ENCODE measurements at regions not wholly inside any gene's neighbourhood (a gene's known extent, or its start where the extent isn't known, plus 50 kb on each side); places are given as distances from the start of the nearest gene placed in this dataset.

DNA sequence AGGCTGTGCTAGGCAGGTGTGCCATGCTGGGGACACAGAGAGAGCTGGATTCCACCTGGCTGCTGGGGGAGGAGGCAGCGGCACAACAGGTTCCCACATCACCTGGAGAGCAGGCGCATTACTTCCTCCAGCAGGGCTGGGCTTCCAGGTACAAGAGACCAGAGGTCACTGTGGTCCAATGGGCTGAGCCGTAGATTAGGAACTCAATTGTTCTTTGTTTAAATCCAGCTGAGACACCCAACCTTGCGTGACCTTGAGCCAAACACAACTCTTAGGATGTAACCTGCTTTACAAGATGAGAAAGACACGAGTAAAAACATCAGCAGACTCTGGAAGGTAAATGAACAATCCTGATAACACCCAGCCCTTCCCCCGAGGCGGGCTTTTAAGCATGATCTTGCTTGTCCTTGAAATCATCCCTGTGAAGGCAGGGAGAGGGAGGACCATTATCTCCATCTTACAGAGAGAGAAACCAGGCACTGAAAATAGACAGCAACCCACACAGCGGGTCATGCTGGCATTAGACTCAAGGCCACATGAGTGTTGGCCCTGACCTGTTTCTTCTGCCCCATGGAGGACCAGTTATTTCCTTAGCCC, 216.5 kb upstream of the RREB1 start:
- DNase-seq (ENCODE audit: low spot score), result no peak

DNA sequence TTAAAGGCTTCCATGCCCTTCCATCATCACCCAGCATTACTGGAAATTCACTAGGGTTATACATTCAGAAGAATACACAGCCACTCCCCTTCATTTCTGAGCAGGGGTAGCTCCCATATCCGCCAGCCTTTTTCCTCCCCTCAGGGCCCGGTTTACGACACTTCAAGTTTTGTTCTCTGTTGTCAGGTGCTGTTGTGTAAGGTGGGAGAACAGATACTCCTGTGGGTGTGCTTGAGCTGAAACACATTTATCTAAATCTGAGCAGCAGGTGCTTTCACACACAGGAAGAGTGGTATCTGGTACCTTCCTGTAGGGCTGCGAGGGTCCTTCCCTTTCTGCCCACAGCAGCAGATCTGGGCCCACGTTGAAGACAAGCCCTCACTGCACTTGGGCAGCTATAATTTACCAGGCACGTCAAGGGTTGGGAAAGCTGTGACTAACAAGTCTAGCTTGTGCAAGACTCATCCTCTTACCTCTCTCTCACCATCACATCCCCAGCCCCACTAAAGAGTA, 215.8 kb upstream of the RREB1 start:
- DNase-seq (ENCODE audit: low spot score), result no peak

DNA sequence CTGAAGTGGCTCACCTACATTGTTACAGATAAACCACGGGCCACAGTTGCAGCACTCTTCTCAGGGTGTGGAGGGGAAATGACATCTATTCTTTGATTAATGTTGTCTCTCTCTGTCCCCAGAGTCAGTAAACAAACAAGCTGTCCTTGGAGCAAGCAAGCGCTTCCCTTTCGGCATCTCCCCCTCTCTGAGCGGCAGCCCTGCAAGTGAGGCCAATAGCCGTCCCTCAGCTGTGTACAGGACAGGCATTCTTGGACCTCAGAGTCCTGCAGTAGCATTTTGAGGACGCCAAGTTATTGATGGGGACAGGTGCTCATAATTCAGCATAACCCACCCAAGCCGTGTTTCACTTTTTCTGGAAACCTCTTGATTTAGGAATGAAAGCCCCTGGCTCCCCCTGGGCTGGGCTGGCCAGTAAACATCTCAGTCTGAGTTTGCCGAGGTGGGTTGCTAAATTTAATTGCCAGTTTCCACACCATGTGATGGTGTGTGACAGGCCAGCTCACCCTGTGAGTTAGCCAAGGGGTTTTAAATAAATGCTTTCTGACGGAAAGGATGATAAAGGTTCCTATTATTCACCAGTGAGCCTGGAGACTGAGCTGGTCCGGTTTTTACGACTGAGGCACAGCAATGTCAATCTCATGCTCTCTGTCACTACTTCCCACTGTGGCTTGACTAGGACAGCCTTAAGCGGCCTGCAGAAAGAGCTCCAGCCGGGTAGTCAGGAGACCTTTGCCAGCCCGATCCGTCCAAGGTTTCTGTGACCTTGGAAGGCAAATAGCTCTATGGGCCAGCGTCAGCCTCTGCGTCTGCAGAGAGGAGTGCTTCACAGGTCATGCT, 214.8 kb upstream of the RREB1 start:
- DNase-seq (ENCODE audit: low spot score), result no peak

DNA sequence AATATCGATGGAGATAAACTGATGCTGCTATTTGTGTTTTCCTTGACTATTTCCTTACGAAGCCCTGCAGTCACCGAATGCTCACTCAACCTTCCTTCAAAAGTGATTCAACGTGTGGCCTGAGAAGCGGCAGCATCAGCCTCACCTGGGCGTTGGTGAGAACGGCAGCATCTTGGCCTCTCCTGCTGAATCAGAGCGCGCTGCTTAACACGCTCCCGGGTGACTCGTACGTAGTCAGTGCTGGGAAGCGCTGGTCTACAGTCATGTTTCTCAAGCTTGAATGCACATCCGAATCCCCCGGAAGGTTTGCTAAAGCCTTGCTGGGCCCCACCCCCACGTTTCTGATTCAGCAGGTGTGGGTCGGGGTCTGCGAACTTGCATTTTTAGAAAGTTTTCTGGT, 214.1 kb upstream of the RREB1 start:
- DNase-seq (ENCODE audit: low spot score), result no peak

DNA sequence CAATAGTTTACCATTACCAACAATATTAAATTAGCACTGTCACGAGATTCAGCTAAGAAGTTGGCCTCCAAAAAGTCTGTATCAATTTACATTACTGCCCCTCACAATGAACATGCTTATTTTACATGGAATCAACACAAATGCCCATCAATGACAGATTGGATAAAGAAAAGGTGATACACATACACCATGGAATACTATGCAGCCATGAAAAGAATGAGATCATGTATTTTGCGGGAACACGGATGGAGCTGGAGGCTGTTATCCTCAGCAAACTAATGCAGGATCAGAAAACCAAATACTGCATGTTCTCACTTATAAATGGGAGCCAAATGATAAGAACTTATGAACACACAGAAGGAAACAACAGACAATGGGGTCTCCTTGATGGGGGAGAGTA, 211.8 kb upstream of the RREB1 start:
- no peak for DNase-seq (ENCODE audit: low spot score)

DNA sequence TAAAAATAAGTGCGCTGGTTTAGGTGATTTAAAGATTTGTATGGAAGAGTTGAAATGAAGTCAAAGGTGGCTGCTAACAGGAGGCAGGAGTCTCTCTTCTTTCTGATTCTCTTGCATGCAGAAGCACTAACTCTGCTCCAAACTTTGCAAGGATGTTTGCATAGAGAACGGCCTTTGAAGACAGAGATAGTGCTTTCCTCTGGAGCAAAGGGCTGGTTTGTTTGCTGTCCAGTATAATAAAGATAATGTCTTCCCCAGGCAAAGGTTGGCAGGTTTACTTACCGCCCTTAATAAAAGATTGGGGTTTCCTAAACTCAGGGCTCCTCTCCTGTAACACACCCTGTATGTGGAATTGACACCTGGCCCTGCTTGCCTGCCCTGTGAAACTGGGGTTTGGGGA, 210.6 kb upstream of the RREB1 start:
- no peak for DNase-seq (ENCODE audit: low spot score)

DNA sequence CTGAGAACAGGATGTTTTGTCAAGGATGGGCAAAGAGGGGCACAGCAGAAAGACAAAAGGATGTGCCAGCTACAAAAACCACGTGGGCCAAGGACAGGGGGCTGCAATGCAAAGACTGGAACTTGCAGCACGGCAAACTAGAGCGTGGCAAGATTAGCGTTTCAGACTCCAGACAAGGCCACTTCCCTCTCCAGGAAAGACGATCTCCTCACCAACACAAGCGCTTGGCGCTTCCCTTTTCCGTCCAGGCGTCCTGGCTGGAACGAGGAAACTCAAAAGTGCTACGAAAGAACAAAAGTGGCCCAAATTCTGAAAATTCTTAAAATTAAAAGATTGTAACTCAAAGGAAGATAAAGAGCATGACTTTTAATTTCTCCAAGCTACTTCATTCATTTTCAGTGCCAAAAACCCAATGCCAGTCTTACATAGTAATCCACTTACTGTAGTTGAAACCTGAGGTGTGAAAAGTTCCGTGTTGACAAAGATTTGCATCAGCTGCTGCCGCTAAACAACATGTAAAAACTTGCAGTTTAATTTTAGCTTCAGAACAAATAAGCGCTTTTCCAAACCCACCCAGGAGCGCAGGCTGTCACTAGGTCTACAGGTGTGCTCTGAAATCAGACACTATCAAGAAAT, 207.1 kb upstream of the RREB1 start:
- no peak for DNase-seq (ENCODE audit: low spot score)

DNA sequence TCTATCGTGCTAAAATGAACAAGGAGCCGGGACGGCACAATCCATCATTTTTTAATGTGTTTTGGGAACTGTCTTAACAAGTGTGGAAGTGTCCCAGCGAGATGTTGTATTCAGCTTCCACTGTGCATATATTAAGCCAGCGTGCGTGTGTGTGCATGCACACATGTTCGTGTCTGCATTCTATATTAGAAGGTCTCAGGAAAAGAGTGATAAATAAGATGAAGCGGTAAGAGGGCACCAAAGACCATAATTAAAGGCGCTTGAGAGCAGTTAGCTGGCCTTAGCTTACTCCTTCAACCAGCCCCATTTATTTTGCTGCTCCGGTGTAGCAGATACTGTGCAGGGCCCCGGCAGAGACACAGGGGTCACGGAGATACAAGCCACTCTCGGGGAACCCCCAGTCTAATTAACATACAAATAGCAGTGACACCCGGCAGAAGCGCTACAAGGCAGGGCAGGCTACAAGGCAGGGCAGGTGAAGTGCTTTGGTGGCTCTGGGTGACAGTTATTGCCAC, 206.5 kb upstream of the RREB1 start:
- DNase-seq (ENCODE audit: low spot score), result no peak

DNA sequence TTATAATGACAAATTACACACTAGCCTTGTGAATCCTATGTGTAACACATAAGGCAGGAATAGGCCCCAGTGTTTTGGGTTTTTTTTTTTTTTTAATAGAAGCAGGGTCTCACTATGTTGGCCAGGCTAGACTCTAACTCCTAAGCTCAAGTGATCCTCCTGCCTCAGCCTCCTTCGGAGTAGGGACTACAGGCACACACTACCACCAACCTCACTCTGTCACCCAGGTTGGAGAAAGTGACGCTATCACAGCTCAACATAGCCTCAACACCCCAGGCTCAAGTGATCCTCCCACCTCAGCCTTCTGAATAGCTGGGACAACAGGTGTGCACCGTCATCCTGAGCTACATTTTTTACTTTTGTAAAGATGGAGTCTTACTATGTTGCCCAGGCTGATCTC, 205.8 kb upstream of the RREB1 start:
- no peak for DNase-seq (ENCODE audit: low spot score)

DNA sequence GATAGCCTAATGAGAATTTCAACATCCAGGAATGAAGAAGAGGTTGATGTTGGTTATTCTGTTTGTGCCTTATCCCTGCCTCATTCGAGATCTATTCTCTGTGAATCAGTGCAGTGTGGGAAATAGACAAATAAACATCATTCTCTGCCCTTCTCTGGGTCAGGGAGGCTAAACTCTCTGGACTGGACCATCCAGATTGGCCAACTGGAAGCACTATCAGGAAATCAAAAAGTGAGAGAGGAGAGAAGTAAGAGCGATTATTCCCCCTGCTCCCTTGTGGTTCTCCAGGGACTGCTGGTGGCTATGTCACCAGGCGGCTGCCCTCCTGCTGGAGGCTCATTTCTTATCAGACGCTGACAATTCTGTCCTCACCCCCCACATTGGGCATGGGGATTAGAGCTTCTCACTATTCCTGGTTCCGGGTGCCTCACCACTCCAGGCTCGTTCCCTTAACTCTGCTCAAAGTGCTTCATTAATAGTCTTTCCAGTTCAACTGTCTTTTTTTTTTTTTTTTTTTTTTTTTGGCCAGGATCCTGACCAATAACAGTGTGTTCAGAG, 201.7 kb upstream of the RREB1 start:
- DNase-seq (ENCODE audit: low spot score), result no peak

DNA sequence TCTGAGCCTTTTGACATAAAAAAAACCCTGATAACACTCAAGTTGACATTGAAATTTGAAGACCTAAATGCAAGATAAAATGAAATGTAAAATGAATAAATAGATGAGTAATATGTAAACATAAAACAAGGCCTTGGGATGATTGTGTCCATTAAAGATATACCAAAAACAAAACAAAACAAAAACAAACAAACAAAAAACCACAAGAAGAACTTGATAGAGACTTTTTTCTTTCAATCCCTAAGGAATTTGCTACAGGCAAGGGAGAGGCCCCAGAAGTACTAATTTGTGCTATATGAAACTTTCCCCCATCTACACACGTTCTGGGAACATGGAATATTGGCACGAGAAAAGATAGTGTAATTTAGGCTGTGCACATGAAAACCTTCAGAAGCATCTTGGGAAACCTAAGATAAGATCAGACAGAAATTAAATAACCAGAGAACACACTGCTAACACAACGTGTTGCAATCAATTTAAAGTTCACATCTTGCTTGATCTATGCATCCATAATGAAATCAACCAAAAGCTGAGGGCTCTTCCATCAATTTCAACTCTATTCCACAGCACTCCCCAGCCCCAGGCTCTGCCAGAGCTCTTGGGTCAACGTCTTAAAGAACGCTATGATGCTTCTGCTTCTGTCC, 201.1 kb upstream of the RREB1 start:
- DNase-seq (ENCODE audit: low spot score), result no peak

DNA sequence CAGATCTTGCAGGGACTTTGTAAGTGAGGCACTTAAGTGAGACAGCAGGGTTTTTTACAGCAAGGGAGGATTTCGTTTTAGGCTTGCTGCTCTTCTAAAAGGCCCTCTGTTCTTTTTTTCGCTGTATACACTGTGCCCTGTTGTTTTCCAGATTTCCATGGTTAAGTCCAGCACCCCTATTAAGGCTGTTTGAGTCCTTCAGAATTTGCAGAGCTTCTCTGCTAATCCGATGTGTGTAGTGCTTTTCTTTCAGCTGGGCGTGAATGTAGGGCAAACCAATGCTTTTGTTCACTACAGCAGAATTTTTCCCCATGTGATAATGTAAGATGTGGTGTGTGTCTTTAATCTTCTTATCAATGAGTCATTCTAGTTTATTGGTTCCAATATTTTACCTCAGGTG, 200.5 kb upstream of the RREB1 start:
- no peak for DNase-seq (ENCODE audit: low spot score)

DNA sequence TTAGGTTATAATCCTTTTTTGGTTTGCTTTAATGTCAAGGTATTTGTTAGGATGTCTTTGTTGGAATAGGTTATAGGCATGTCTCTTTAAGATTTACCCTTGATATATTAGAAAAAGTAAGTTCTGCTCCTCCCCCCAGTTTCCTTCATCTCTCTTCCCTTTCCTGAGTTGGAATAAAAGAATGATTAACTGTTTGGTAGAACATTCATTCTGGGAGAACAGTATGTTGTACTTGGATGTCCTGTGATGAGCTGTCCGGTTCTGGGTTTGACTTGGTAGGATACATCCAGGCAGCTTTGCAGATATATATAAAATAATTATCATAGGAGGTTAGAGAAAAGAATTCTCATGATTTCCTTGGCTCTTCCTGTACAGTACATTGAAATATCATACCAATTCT, 199.6 kb upstream of the RREB1 start:
- no peak for DNase-seq (ENCODE audit: low spot score)

DNA sequence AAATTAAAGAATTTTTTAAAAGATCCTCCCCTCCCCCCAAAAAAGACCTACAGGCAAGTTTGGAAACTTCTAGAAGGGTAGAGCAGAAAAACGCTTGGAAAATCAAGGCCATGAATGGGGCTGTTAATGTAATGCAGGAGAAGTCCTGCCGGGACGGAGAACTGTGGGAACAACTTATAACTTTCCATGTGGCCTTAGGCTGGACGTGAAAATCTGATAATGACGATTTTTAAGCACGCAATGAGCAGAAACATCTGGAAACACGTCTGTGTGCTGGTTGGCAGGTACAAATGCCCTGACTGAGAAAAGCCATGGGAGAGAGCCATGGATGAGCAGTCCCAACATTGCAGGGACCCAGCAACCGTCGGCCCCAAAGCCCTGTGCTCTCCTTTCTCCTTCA, 198.7 kb upstream of the RREB1 start:
- DNase-seq (ENCODE audit: low spot score), result no peak

DNA sequence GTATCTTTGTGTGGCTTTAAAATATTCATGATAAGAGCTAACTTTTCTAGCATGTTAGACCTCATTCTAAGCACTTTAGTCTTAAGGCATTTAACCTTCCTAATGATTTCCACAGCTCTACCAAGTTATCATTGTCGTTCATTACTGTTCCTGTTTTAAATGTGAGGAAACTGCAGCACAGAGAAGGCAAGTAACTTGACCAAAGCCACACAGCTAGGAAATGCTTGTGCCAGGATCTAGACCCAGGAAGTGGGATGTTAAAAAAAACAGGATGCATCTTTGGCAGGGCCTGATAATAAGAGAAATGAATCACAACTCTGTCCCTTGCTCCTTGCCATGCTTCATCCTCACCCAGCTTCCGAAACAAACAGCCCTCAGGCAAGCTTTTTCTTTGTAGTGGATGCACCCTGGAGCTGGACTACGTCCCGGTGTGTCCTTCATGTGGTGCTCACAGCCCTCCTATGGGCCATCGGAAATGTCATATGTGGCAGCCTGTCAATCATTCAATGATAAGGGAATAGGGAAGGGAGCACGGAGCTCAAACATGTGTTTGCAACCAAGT, 196.9 kb upstream of the RREB1 start:
- DNase-seq (ENCODE audit: low spot score), result no peak

DNA sequence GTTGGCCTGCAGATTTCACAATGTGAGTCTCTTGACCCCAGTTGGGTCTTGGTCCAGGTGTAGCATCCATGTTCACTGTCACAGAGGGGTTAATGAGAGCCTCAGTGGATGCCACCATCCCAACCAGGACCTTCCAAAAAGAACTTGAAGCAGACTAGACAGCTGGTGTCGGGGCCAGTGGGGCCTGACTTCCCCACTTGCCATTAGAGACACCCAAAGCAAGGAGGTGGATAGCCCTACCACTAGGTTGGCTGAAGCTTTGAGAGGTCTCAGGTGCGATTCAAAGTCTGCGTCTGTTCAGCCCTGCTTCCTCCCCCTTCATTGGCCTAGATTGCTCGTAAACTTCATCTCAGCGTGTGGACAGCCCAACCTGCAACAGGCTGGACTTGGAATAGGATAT, 196.4 kb upstream of the RREB1 start:
- DNase-seq (ENCODE audit: low spot score), result no peak

DNA sequence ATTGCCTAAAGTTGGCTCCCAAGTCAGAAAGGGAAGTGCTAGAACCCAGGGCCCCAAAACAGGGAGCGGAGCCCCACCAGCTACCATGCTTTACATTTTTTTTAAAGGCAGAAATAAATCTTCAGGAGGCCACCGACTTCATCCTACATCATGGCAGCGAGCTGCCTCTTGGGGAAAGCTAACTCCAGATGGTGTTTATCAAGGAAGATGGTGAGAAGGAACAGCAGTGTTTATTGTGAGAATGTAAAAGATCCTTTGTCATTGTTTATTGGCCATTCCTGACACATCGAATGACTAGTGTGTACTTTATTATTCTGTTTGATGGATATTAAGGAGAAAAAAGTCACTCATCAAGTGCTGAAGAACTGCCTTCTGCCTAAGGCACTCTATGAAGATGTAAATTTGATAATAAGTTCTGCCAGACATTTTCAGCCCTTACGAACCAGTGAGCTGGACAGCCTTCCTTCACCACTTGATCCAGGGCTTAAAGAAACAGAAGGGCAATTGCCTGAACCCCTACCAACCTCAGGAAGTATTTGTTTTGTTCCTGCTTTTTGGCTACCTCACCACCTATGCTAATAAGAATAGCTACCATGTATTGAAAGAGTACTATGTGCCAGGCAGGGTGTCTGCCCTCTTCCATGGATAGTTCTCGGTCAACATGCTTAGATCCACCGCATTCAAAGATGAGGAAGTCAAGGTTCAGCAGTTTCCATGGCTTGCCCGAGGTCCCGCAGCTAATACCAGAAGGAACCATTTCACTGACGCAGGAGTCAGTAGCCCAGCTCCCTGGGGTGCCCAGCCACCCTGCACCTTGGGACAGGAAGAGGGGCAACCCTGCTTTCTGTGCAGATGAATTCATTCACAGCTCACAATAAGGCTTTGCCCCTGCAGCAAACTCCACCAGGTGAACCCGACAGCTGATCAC, 194.7 kb upstream of the RREB1 start:
- no peak for DNase-seq (ENCODE audit: low spot score)

DNA sequence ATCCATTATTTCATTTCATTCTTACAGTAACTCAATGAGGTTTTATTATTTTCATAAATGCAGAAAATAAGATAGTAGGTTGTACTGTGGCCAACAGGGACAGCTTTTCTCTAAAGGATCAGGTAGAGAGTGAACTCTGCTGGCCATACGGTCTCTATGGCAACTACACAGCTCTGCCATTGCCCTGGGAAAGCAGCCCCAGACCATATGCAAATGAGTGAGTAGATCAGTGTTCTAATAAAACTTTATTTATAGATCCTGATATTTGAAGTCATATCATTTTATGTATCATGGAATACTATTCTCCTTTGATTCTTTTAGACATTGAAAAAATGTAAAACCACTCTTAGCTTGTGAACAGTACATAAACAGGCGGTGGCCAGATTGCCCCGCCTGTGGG, 192.5 kb upstream of the RREB1 start:
- DNase-seq (ENCODE audit: low spot score), result no peak

DNA sequence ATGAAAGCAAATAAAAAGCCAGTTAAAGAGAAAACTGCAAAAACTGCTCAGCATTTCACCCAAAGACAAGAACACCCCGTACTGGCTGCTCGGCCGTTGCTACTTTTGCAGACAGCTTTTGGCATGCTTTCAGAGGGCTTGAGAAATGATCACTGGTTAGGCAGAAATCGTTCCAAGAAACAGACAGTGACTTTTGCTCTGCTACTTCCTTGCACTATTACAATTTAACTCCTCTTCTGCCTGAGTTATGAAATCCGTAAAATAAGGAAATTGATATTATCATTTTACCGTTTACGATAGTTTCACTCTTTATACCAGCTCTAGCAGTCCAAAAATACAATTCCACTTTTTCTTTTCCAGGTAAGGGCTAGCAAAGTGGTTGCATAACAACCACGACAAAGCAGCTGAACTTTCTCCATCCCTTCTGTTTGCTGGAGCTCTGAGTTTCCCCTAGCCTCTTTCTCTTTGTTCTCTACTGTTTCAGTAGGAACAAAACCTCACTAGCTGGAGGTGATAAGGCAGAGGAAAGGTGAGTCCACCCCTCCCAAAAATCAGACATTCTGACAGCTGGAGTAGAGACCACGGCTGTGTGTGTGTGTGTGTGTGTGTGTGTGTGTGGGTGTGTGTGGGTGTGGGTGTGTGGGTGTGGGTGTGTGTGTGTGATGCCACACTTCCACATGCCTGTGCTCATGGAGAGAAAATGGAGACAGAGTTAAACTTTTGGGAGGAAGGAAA, 191.8 kb upstream of the RREB1 start:
- no peak for DNase-seq (ENCODE audit: low spot score)

DNA sequence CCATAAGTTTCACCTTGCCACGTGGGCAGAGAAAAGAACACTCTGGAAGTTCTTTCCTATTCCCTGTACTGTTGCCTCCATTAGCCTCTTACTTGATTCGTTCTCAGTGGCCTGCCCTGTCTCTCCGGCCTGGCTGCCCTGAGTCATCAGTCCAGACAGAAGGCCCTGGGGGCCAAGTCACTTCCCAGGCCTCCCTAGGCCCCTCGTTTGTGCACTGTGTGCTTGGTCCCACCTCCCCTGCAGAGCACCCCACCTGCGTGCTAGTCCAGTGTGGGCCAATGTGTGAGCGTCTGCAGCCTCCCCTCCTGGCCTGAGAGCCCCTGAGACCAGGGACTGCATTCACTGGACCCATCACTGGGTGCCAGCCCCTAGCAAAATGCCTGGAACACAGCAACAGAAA, 191.2 kb upstream of the RREB1 start:
- DNase-seq (ENCODE audit: low spot score), result no peak
